SK-N-SH treated with all-trans-retinoic acid at 6 μM for 48 hours (cell line): ENCODE measurements at regions not wholly inside any gene's neighbourhood (a gene's known extent, or its start where the extent isn't known, plus 50 kb on each side); places are given as distances from the start of the nearest gene placed in this dataset.

Source experiments
- ATAC-seq: fragments of 200-7000 bp; cut with Tn5 transposase; 3 replicates; pipeline ENCODE4 v1.9.1; 2020; ENCODE audit warnings: mild to moderate bottlenecking, moderate library complexity
- ARNTL ChIP-seq: fragments of 450-650 bp; formaldehyde crosslinking; IDR thresholded peaks from 2 replicates; pipeline ENCODE4 v1.5.0; 2020; ENCODE audit warnings: low read depth, mild to moderate bottlenecking, moderate library complexity, borderline replicate concordance
- BACH2 ChIP-seq: fragments of 250-450 bp; sonication (Bioruptor Pico); IDR thresholded peaks from 2 replicates; pipeline ENCODE4 v1.9.0; 2021; ENCODE audit warnings: mild to moderate bottlenecking, borderline replicate concordance
- CSDC2 ChIP-seq: fragments of 250-450 bp; sonication (Bioruptor Pico); IDR thresholded peaks from 2 replicates; pipeline ENCODE4 v1.5.0; 2020; ENCODE audit warnings: mild to moderate bottlenecking, moderate library complexity
- ESRRG ChIP-seq: fragments of 250-450 bp; sonication (Bioruptor Pico); IDR thresholded peaks from 2 replicates; pipeline ENCODE4 v1.6.1; 2021; ENCODE audit warnings: mild to moderate bottlenecking
- GLIS3 ChIP-seq: fragments of 250-450 bp; sonication (Bioruptor Pico); IDR thresholded peaks from 2 replicates; pipeline ENCODE4 v1.5.0; 2020; ENCODE audit warnings: mild to moderate bottlenecking, moderate library complexity
- ISL1 ChIP-seq: fragments of 250-450 bp; sonication (Bioruptor Pico); IDR thresholded peaks from 2 replicates; pipeline ENCODE4 v2.1.2; 2022; ENCODE audit warnings: mild to moderate bottlenecking, moderate library complexity
- OSR1 ChIP-seq: fragments of 250-450 bp; sonication (Bioruptor Pico); IDR thresholded peaks from 2 replicates; pipeline ENCODE4 v1.8.0; 2022; ENCODE audit warnings: moderate library complexity, mild to moderate bottlenecking, inconsistent platforms
- PPARA ChIP-seq: fragments of 250-450 bp; sonication (Bioruptor Pico); IDR thresholded peaks from 2 replicates; pipeline ENCODE4 v1.5.0; 2020; ENCODE audit warnings: mild to moderate bottlenecking, borderline replicate concordance
- RARB ChIP-seq: fragments of 250-450 bp; sonication (Bioruptor Pico); IDR thresholded peaks from 2 replicates; pipeline ENCODE4 v1.8.0; 2021; ENCODE audit warnings: mild to moderate bottlenecking, moderate library complexity
- SNAI2 ChIP-seq: fragments of 250-450 bp; sonication (Bioruptor Pico); IDR thresholded peaks from 2 replicates; pipeline ENCODE4 v1.5.0; 2020; ENCODE audit warnings: mild to moderate bottlenecking, moderate library complexity
- TCF4 ChIP-seq: fragments of 250-450 bp; sonication (Bioruptor Pico); IDR thresholded peaks from 2 replicates; pipeline ENCODE4 v1.8.0; 2021; ENCODE audit warnings: mild to moderate bottlenecking, moderate library complexity, borderline replicate concordance
- TOX ChIP-seq: fragments of 250-450 bp; sonication (Bioruptor Pico); IDR thresholded peaks from 2 replicates; pipeline ENCODE4 v1.8.0; 2021; ENCODE audit warnings: mild to moderate bottlenecking, moderate library complexity, borderline replicate concordance
- ZC3H10 ChIP-seq: fragments of 250-450 bp; sonication (Bioruptor Pico); IDR thresholded peaks from 2 replicates; pipeline ENCODE4 v1.5.1; 2021; ENCODE audit warnings: mild to moderate bottlenecking, moderate library complexity
- ZFP3 ChIP-seq: fragments of 250-450 bp; sonication (Bioruptor Pico); IDR thresholded peaks from 2 replicates; pipeline ENCODE4 v1.5.0; 2020; ENCODE audit warnings: mild to moderate bottlenecking, moderate library complexity
- ZFP30 ChIP-seq: fragments of 450-650 bp; formaldehyde crosslinking; IDR thresholded peaks from 2 replicates; pipeline ENCODE4 v1.5.0; 2022; ENCODE audit warnings: mild to moderate bottlenecking, moderate library complexity
- ZNF565 ChIP-seq: fragments of 450-650 bp; formaldehyde crosslinking; conservative IDR thresholded peaks from 2 replicates; pipeline ENCODE4 v1.5.0; 2020; ENCODE audit warnings: low read depth, mild to moderate bottlenecking, moderate library complexity
- ZNF70 ChIP-seq: fragments of 450-650 bp; formaldehyde crosslinking; IDR thresholded peaks from 2 replicates; pipeline ENCODE4 v1.5.0; 2020; ENCODE audit warnings: mild to moderate bottlenecking, moderate library complexity
- ZNF8 ChIP-seq: fragments of 450-650 bp; formaldehyde crosslinking; IDR thresholded peaks from 2 replicates; pipeline ENCODE4 v1.5.0; 2020; ENCODE audit warnings: mild to moderate bottlenecking, moderate library complexity
- TF ChIP-seq, protein P1 (sequence below): fragments of 250-450 bp; sonication (Bioruptor Pico); IDR thresholded peaks from 2 replicates; pipeline ENCODE4 v1.5.1; 2021; ENCODE audit warnings: mild to moderate bottlenecking, moderate library complexity
- TF ChIP-seq, protein P2 (sequence below): fragments of 250-450 bp; sonication (Bioruptor Pico); IDR thresholded peaks from 2 replicates; pipeline ENCODE4 v1.5.0; 2020; ENCODE audit warnings: mild to moderate bottlenecking, moderate library complexity
- TF ChIP-seq, protein P3 (sequence below): fragments of 250-450 bp; sonication (Bioruptor Pico); IDR thresholded peaks from 2 replicates; pipeline ENCODE4 v1.8.0; 2020; ENCODE audit warnings: mild to moderate bottlenecking, moderate library complexity, borderline replicate concordance
- TF ChIP-seq, protein P4 (sequence below): fragments of 250-450 bp; sonication (Bioruptor Pico); IDR thresholded peaks from 2 replicates; pipeline ENCODE4 v1.5.1; 2020; ENCODE audit warnings: low read depth, mild to moderate bottlenecking, moderate library complexity

DNA sequence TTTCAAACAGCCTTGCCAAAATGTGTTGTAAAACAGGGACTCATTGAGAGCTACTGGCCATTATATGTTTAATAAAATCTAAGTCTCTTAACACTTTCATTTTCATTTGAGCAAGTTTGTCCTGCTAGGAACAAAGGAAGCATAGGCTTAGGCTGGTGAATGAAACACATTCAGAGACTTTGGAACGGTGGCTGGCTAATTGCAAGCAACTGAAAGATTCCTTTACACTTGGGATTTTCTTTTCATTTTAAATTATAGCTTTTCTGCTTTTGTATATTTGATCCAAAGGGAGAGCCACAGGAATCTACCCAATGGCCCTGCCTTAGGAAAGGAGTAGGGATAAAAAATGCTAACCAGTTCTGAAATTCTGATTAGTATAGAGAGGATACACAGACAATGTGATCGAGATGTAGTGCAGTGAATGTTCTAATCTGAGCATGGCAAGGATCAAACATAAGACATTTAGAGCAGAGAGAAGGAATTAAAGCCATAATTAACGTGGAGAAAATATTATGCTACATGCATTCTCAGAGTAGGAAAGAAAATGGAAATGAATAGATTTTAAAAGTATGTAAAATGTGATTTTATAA, 911.4 kb upstream of the SLC39A10 start (continued):
- TF ChIP-seq, protein P1, sequence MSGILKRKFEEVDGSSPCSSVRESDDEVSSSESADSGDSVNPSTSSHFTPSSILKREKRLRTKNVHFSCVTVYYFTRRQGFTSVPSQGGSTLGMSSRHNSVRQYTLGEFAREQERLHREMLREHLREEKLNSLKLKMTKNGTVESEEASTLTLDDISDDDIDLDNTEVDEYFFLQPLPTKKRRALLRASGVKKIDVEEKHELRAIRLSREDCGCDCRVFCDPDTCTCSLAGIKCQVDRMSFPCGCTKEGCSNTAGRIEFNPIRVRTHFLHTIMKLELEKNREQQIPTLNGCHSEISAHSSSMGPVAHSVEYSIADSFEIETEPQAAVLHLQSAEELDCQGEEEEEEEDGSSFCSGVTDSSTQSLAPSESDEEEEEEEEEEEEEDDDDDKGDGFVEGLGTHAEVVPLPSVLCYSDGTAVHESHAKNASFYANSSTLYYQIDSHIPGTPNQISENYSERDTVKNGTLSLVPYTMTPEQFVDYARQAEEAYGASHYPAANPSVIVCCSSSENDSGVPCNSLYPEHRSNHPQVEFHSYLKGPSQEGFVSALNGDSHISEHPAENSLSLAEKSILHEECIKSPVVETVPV, result no peak

DNA sequence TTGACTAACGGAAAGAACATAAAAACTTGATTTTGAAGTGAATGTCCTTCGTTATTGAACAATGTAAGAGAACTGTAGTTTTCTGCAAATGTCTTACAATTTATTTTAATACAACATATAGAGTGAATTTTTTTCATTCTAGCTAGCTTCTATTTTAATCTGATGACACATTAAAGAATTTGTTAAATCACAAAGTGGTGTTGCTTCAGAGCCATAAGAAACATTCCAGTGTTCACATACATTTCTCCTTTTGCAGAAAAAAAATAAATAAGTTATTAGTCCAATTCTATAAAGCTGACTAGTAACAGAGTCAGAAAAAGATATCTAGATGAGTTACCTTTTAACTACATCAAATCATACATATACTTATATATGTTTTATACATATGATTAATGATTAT, 914.3 kb upstream of the SLC39A10 start:
- ATAC-seq, result no peak
- TF ChIP-seq ZNF565 (CRISPR knock-in tag) (no peak), TOX (CRISPR knock-in tag) (no peak), ESRRG (CRISPR knock-in tag) (no peak), BACH2 (CRISPR knock-in tag) (no peak), ARNTL (no peak), SNAI2 (CRISPR knock-in tag) (no peak), ZC3H10 (CRISPR knock-in tag) (no peak), ZNF8 (no peak), OSR1 (no peak), ZFP3 (CRISPR knock-in tag) (no peak), ZNF70 (CRISPR knock-in tag) (no peak), GLIS3 (CRISPR knock-in tag) (no peak), RARB (CRISPR knock-in tag) (no peak), CSDC2 (CRISPR knock-in tag) (no peak), ISL1 (CRISPR knock-in tag) (no peak), TCF4 (CRISPR knock-in tag) (no peak), ZFP30 (CRISPR knock-in tag) (no peak)
- TF ChIP-seq, protein P2, sequence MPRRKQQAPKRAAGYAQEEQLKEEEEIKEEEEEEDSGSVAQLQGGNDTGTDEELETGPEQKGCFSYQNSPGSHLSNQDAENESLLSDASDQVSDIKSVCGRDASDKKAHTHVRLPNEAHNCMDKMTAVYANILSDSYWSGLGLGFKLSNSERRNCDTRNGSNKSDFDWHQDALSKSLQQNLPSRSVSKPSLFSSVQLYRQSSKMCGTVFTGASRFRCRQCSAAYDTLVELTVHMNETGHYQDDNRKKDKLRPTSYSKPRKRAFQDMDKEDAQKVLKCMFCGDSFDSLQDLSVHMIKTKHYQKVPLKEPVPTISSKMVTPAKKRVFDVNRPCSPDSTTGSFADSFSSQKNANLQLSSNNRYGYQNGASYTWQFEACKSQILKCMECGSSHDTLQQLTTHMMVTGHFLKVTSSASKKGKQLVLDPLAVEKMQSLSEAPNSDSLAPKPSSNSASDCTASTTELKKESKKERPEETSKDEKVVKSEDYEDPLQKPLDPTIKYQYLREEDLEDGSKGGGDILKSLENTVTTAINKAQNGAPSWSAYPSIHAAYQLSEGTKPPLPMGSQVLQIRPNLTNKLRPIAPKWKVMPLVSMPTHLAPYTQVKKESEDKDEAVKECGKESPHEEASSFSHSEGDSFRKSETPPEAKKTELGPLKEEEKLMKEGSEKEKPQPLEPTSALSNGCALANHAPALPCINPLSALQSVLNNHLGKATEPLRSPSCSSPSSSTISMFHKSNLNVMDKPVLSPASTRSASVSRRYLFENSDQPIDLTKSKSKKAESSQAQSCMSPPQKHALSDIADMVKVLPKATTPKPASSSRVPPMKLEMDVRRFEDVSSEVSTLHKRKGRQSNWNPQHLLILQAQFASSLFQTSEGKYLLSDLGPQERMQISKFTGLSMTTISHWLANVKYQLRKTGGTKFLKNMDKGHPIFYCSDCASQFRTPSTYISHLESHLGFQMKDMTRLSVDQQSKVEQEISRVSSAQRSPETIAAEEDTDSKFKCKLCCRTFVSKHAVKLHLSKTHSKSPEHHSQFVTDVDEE (CRISPR knock-in tag), result no peak
- TF ChIP-seq, protein P1, result no peak
- TF ChIP-seq, protein P3, sequence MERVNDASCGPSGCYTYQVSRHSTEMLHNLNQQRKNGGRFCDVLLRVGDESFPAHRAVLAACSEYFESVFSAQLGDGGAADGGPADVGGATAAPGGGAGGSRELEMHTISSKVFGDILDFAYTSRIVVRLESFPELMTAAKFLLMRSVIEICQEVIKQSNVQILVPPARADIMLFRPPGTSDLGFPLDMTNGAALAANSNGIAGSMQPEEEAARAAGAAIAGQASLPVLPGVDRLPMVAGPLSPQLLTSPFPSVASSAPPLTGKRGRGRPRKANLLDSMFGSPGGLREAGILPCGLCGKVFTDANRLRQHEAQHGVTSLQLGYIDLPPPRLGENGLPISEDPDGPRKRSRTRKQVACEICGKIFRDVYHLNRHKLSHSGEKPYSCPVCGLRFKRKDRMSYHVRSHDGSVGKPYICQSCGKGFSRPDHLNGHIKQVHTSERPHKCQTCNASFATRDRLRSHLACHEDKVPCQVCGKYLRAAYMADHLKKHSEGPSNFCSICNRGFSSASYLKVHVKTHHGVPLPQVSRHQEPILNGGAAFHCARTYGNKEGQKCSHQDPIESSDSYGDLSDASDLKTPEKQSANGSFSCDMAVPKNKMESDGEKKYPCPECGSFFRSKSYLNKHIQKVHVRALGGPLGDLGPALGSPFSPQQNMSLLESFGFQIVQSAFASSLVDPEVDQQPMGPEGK, result no peak
- TF ChIP-seq, all 23 proteins: peak for 0

DNA sequence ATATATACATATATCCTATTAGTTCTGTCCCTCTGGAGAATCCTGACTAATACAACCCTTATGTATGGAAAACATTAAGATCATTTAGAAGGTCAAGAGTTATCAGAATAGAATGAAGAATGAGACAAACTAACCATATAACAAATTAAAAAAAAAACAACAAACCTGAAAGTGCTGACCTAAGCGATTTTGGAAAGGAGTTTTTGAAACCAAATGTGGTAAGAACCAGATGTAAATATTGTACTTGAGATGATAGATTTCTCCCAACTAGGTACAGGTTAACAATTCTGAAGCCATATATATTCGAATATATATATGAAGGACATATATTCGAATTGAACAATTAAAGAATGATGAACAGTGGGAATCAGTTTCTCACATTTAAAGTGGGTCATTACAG, 917.8 kb upstream of the SLC39A10 start:
- no peak for TF ChIP-seq PPARA (CRISPR knock-in tag)
- TF ChIP-seq ISL1 (CRISPR knock-in tag), result no peak
- TF ChIP-seq ZFP3 (CRISPR knock-in tag), result no peak
- TF ChIP-seq ARNTL, result no peak
- no peak for TF ChIP-seq RARB (CRISPR knock-in tag)
- no peak for TF ChIP-seq ZNF8
- TF ChIP-seq OSR1, result no peak
- TF ChIP-seq GLIS3 (CRISPR knock-in tag), result no peak
- TF ChIP-seq ZC3H10 (CRISPR knock-in tag), result no peak
- no peak for TF ChIP-seq BACH2 (CRISPR knock-in tag)
- TF ChIP-seq, protein P4, sequence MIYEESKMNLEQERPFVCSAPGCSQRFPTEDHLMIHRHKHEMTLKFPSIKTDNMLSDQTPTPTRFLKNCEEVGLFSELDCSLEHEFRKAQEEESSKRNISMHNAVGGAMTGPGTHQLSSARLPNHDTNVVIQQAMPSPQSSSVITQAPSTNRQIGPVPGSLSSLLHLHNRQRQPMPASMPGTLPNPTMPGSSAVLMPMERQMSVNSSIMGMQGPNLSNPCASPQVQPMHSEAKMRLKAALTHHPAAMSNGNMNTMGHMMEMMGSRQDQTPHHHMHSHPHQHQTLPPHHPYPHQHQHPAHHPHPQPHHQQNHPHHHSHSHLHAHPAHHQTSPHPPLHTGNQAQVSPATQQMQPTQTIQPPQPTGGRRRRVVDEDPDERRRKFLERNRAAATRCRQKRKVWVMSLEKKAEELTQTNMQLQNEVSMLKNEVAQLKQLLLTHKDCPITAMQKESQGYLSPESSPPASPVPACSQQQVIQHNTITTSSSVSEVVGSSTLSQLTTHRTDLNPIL (CRISPR knock-in tag), result no peak
- TF ChIP-seq TOX (CRISPR knock-in tag), result no peak
- no peak for TF ChIP-seq ZNF565 (CRISPR knock-in tag)
- TF ChIP-seq, protein P3, result no peak
- ATAC-seq, result no peak
